SK-N-SH (cell line): ENCODE measurements at regions not wholly inside any gene's neighbourhood (a gene's known extent, or its start where the extent isn't known, plus 50 kb on each side); places are given as distances from the start of the nearest gene placed in this dataset.

Experiments
- CTCF ChIP-seq: fragments of 200-600 bp; sonication (generic); IDR thresholded peaks from 2 replicates; pipeline ENCODE4 v1.6.1; 2017; ENCODE audit warnings: antibody characterized with exemption, mild to moderate bottlenecking, moderate library complexity
- EZH2phosphoT487 ChIP-seq: fragments of 200-600 bp; sonication (generic); IDR thresholded peaks from 2 replicates; pipeline ENCODE4 v1.6.1; 2017; ENCODE audit warnings: low read depth, mixed run types, mild to moderate bottlenecking, antibody characterized with exemption, moderate library complexity, borderline replicate concordance
- FOSL2 ChIP-seq: IDR thresholded peaks from 2 replicates; pipeline ENCODE4 v1.4.0; 2012; ENCODE audit warnings: low read depth, mild to moderate bottlenecking, moderate library complexity, borderline replicate concordance
- IRF3 ChIP-seq: fragments of 150-350 bp; IDR thresholded peaks from 2 replicates; pipeline ENCODE4 v1.6.1; 2016; ENCODE audit warnings: mild to moderate bottlenecking, low read depth, low read length
- PBX3 ChIP-seq: IDR thresholded peaks from 2 replicates; pipeline ENCODE4; 2012
- POLR2AphosphoS5 ChIP-seq: IDR thresholded peaks from 2 replicates; pipeline ENCODE4 v1.6.1; 2012; ENCODE audit warnings: low read depth, low read length
- TAF1 ChIP-seq: IDR thresholded peaks from 2 replicates; pipeline ENCODE4 v1.6.1; 2012; ENCODE audit warnings: low read depth, mild to moderate bottlenecking, low read length, moderate library complexity, borderline replicate concordance
- TCF12 ChIP-seq: IDR thresholded peaks from 2 replicates; pipeline ENCODE4 v1.4.0; 2012
- USF2 ChIP-seq: fragments of 150-350 bp; IDR thresholded peaks from 2 replicates; pipeline ENCODE4 v1.6.1; 2017; ENCODE audit warnings: antibody characterized with exemption, low read length, low read depth, borderline replicate concordance
- YY1 ChIP-seq: IDR thresholded peaks from 2 replicates; pipeline ENCODE4 v1.4.0; 2012; ENCODE audit warnings: low read depth, mild to moderate bottlenecking

- TF ChIP-seq PBX3, result no peak
- TF ChIP-seq FOSL2, result no peak
- TF ChIP-seq CTCF, result no peak
- TF ChIP-seq TCF12, result no peak
- TF ChIP-seq USF2, result no peak
- no peak for TF ChIP-seq YY1
- no peak for TF ChIP-seq TAF1
- TF ChIP-seq IRF3, result no peak
- no peak for TF ChIP-seq POLR2AphosphoS5
- TF ChIP-seq EZH2phosphoT487, result no peak
Observed at GRCh38 chr13:80844164-80844563, 503.2 kb upstream of the SPRY2 start.
